Panc1 (cell line): ENCODE measurements at regions not wholly inside any gene's neighbourhood (a gene's known extent, or its start where the extent isn't known, plus 50 kb on each side); places are given as distances from the start of the nearest gene placed in this dataset.

ENCODE experiments used
- ATAC-seq: fragments of 200-7000 bp; cut with Tn5 transposase; 2 replicates; pipeline ENCODE4 v1.9.1; 2020; ENCODE audit warnings: mild to moderate bottlenecking, moderate library complexity
- BruUV-seq: library from RNA; stranded (reverse); fragments of 400-500 nt; replicated peaks from 2 replicates; lab custom pipeline; 2021; lab: Mats Ljungman, UMichigan
- CTCF ChIA-PET: fragments of 300-600 bp; sonication (Branson Sonifier 250); formaldehyde crosslinking; loops from one replicate; lab custom pipeline; 2022; ENCODE audit warnings: antibody characterized with exemption; lab: Charles Lee
- POLR2A ChIA-PET: fragments of 300-600 bp; sonication (Branson Sonifier 250); formaldehyde crosslinking; loops from one replicate; lab custom pipeline; 2022; ENCODE audit warnings: antibody characterized with exemption; lab: Charles Lee
- DNase-seq: peaks from one replicate; pipeline ENCODE4 v3.0.0-alpha.2; 2010; ENCODE audit warnings: low read depth, low spot score
- H3K27ac ChIP-seq: 2 replicates; pipeline ENCODE4 v1.5.1; 2011; ENCODE audit warnings: mild to moderate bottlenecking, low read length, inconsistent platforms
- H3K27me3 ChIP-seq: fragments of 200-500 bp; sonication (Bioruptor generic); 2 replicates; pipeline ENCODE4 v1.6.0; 2014; ENCODE audit warnings: low read length, inconsistent platforms; ENCODE audit not compliant: control insufficient read depth, insufficient read depth
- H3K36me3 ChIP-seq: fragments of 200-500 bp; sonication (Bioruptor generic); 2 replicates; pipeline ENCODE4 v1.5.1; 2014; ENCODE audit warnings: inconsistent platforms, mild to moderate bottlenecking, low read length, moderate library complexity; ENCODE audit not compliant: control insufficient read depth, insufficient read depth
- H3K4me1 ChIP-seq: 2 replicates; pipeline ENCODE4 v1.5.1; 2011; ENCODE audit warnings: inconsistent platforms, mild to moderate bottlenecking, low read length, moderate library complexity; ENCODE audit not compliant: control insufficient read depth, insufficient read depth
- H3K4me3 ChIP-seq, 2 experiments: 2 replicates each; pipeline ENCODE4 v1.5.1; 2011 to 2012; ENCODE audit warnings: low read depth in 2 of 2, low read length in 2 of 2, mild to moderate bottlenecking in 2 of 2, inconsistent platforms in 1 of 2, moderate library complexity in 1 of 2
- H3K9me3 ChIP-seq: fragments of 200-500 bp; sonication (Bioruptor generic); 2 replicates; pipeline ENCODE4 v1.5.1; 2014; ENCODE audit warnings: low read depth, mild to moderate bottlenecking, inconsistent platforms, low read length, moderate library complexity; ENCODE audit not compliant: control insufficient read depth, insufficient read depth
- CTCF ChIP-seq: fragments of 450-650 bp; IDR thresholded peaks from 2 replicates; pipeline ENCODE4 v1.5.1; 2017; ENCODE audit warnings: mild to moderate bottlenecking
- POLR2AphosphoS5 ChIP-seq: IDR thresholded peaks from 2 replicates; pipeline ENCODE4 v1.6.1; 2012; ENCODE audit warnings: mild to moderate bottlenecking, low read depth, low read length, moderate library complexity
- REST ChIP-seq, 2 experiments: IDR thresholded peaks; 2 replicates each; pipeline ENCODE4 v1.6.1; 2011 to 2012; ENCODE audit warnings: low read depth in 2 of 2, control low read depth in 1 of 2, low read length in 1 of 2, mild to moderate bottlenecking in 1 of 2, moderate library complexity in 1 of 2; ENCODE audit not compliant: insufficient read depth in 1 of 2
- SIN3A ChIP-seq: IDR thresholded peaks from 2 replicates; pipeline ENCODE4 v1.6.1; 2012; ENCODE audit warnings: low read depth, mild to moderate bottlenecking, low read length, moderate library complexity, borderline replicate concordance; ENCODE audit not compliant: insufficient read depth
- TCF7L2 ChIP-seq: IDR thresholded peaks from 2 replicates; pipeline ENCODE4 v1.6.1; 2011; ENCODE audit warnings: mild to moderate bottlenecking, low read depth, low read length, inconsistent platforms
- in situ Hi-C: cut with HindIII; loops from 2 replicates; pipeline ENCODE4 v1.10.0; 2016; ENCODE audit warnings: low sequenced_read_pairs, low pct_unique_long_range_greater_than_20kb
- intact Hi-C: fragments of 100-400 bp; cut with micrococcal nuclease; formaldehyde crosslinking; loops from one replicate; pipeline ENCODE4 v1.10.0; 2022; ENCODE audit not compliant: unreplicated experiment

GRCh38 chr5:73370640-73371583, 77.7 kb downstream of the FOXD1 start:
- ATAC-seq, result peak; percentile 90
- TSS peak; percentile 98 for BruUV-seq
- intact Hi-C loops, result loop anchor here (10.0 kb wide), 1 partner anchor 64 kb away; no protein-coding TSS in a partner anchor
- POLR2A ChIA-PET, result no interaction called here
- H3K9me3 ChIP-seq, result no peaks in the 10 kb centered on the region
- no peaks in the 10 kb centered on the region for H3K36me3 ChIP-seq
- H3K4me1 ChIP-seq, result peaks cover 68% of the 10 kb centered on the region
- CTCF ChIA-PET, result no interaction called here
- in situ Hi-C loops, result no loop called here
- peak; percentile 71; the same call in 1 of the 2 replicates for TF ChIP-seq SIN3A
- peak; percentile 76 for TF ChIP-seq TCF7L2
- no peak for TF ChIP-seq CTCF
- peak; percentile 81 for TF ChIP-seq POLR2AphosphoS5
- TF ChIP-seq REST (IDR thresholded peaks at IDR 0.05; ENCODE audit: insufficient read depth in 1 of 2, low read depth in 2 of 2, low read length in 1 of 2), result no peak
- peak overlapping the region; percentile 93 for H3K27ac ChIP-seq
- H3K27me3 ChIP-seq, result no peaks in the 10 kb centered on the region
- peak; percentile 98 for DNase-seq
- peak overlapping the region in 1 of 2 experiments; percentile 42; a peak in 2 of 4 replicates for H3K4me3 ChIP-seq

- DNase-seq, result no peak
- no peak for ATAC-seq
- CTCF ChIA-PET, result interaction anchor here (0.5 kb wide), 1 partner anchor 155 kb away, joined by 3 read pairs; no protein-coding TSS in a partner anchor
- H3K4me3 ChIP-seq, result no peak overlapping the region
- in situ Hi-C loops, result no loop called here
- no peaks in the 10 kb centered on the region for H3K9me3 ChIP-seq
- peaks cover 71% of the 10 kb centered on the region for H3K4me1 ChIP-seq
- H3K27ac ChIP-seq, result peak overlapping the region; percentile 93
- intact Hi-C loops, result loop anchor here (10.0 kb wide), 1 partner anchor 65 kb away; no protein-coding TSS in a partner anchor
- H3K27me3 ChIP-seq, result no peaks in the 10 kb centered on the region
- H3K36me3 ChIP-seq, result no peaks in the 10 kb centered on the region
- POLR2A ChIA-PET, result no interaction called here
- BruUV-seq, result no TSS peak
- TF ChIP-seq POLR2AphosphoS5 (no peak), SIN3A (no peak), CTCF (no peak), TCF7L2 (no peak), REST (IDR thresholded peaks at IDR 0.05; ENCODE audit: insufficient read depth in 1 of 2, low read depth in 2 of 2, low read length in 1 of 2) (no peak)
Measured at GRCh38 chr5:73370095-73370494, 78.5 kb downstream of the FOXD1 start.
